K562 (cell line): ENCODE measurements at regions not wholly inside any gene's neighbourhood (a gene's known extent, or its start where the extent isn't known, plus 50 kb on each side); places are given as distances from the start of the nearest gene placed in this dataset.

Source experiments
- ATAC-seq: fragments of 200-7000 bp; cut with Tn5 transposase; 3 replicates; pipeline ENCODE4 v1.9.1; 2020; ENCODE audit warnings: moderate library complexity
- BruUV-seq: library from RNA; stranded (reverse); fragments of 400-500 nt; replicated peaks from 2 replicates; lab custom pipeline; 2021; lab: Mats Ljungman, UMichigan
- CTCF ChIA-PET: fragments of 300-600 bp; formaldehyde crosslinking; extraction: SDS; loops from one replicate; lab custom pipeline; 2021; ENCODE audit warnings: low intra/inter-chr PET ratio; lab: Yijun Ruan, JAX
- POLR2A ChIA-PET: fragments of 300-600, 350-650 bp; sonication (Branson Sonifier 250); formaldehyde crosslinking; extraction: SDS; loops from one replicate; lab custom pipeline; 2021; ENCODE audit warnings: antibody characterized with exemption, inconsistent platforms; lab: Yijun Ruan, JAX
- DNase-seq, 4 experiments: peaks; one replicate each; pipeline versions ENCODE4 v3.0.0 to v3.0.0-alpha.2; 2011 to 2018; ENCODE audit warnings: low spot score in 3 of 4, mixed read lengths in 3 of 4; ENCODE audit errors: extremely low read depth in 1 of 4
- FAIRE-seq: peaks from 2 replicates; lab custom pipeline; 2011; peaks lifted over from hg19 to GRCh38; lab: Jason Lieb, UNC
- H2AFZ ChIP-seq: 2 replicates; pipeline ENCODE4 v1.6.0; 2011; ENCODE audit warnings: low read depth, low read length, control low read depth, inconsistent platforms
- H3K27ac ChIP-seq: fragments of 200-600 bp; 3 replicates; pipeline ENCODE4 v1.8.0; 2011; ENCODE audit warnings: low read depth, mild to moderate bottlenecking, control low read depth, inconsistent platforms, low read length, moderate library complexity, mixed read lengths; ENCODE audit errors: extremely low read depth
- H3K27me3 ChIP-seq, 2 experiments: fragments of 300-600 bp in 1 of 2; 2 replicates in 1 of 2; 3 replicates in 1 of 2; pipeline versions ENCODE4 v1.6.0 to v1.8.0; 2011; ENCODE audit warnings: inconsistent platforms in 2 of 2, low read length in 2 of 2, mild to moderate bottlenecking in 1 of 2, mixed read lengths in 1 of 2, moderate library complexity in 1 of 2; ENCODE audit not compliant: control insufficient read depth in 2 of 2, insufficient read depth in 2 of 2
- H3K36me3 ChIP-seq: fragments of 300-600 bp; 3 replicates; pipeline ENCODE4 v1.8.0; 2011; ENCODE audit warnings: mild to moderate bottlenecking, low read length, inconsistent platforms; ENCODE audit not compliant: control insufficient read depth, insufficient read depth
- H3K4me1 ChIP-seq, 2 experiments: fragments of 200-600 bp in 1 of 2; replicated peaks in 1 of 2; 2 replicates in 1 of 2; 3 replicates in 1 of 2; pipeline versions ENCODE4 v1.5.1 to v1.8.0; 2011; ENCODE audit warnings: inconsistent platforms in 2 of 2, low read length in 2 of 2, mild to moderate bottlenecking in 1 of 2, mixed read lengths in 1 of 2, moderate library complexity in 1 of 2; ENCODE audit not compliant: control insufficient read depth in 2 of 2, insufficient read depth in 2 of 2
- H3K4me2 ChIP-seq: 2 replicates; pipeline ENCODE4 v1.6.1; 2011; ENCODE audit warnings: low read length, control low read depth, inconsistent platforms, mixed read lengths; ENCODE audit not compliant: insufficient read depth
- H3K4me3 ChIP-seq: fragments of 200-600 bp; sonication (generic), shearing (Covaris generic); 2 replicates; pipeline ENCODE4 v1.5.1; 2016; ENCODE audit warnings: control low read depth, inconsistent platforms
- H3K79me2 ChIP-seq: fragments of 200-600 bp; 3 replicates; pipeline ENCODE4 v1.8.0; 2011; ENCODE audit warnings: low read length, inconsistent platforms; ENCODE audit not compliant: control insufficient read depth, insufficient read depth
- H3K9ac ChIP-seq, 2 experiments: 2 replicates each; pipeline versions ENCODE4 v1.6.0 to v1.6.1; 2011; ENCODE audit warnings: low read depth in 2 of 2, low read length in 2 of 2, control low read depth in 1 of 2, inconsistent platforms in 1 of 2, mild to moderate bottlenecking in 1 of 2, mixed read lengths in 1 of 2; ENCODE audit not compliant: insufficient read depth in 1 of 2
- H3K9me1 ChIP-seq: one replicate; pipeline ENCODE4 v1.6.0; 2011; ENCODE audit warnings: inconsistent platforms, mild to moderate bottlenecking, low read length, moderate library complexity; ENCODE audit not compliant: control insufficient read depth, insufficient read depth
- H3K9me3 ChIP-seq: replicated peaks from 2 replicates; pipeline ENCODE4 v1.5.1; 2011; ENCODE audit warnings: low read depth, low read length, inconsistent platforms; ENCODE audit not compliant: control insufficient read depth, insufficient read depth
- H4K20me1 ChIP-seq: replicated peaks from 2 replicates; pipeline ENCODE4 v1.6.1; 2011; ENCODE audit warnings: low read length, inconsistent platforms, mixed read lengths; ENCODE audit not compliant: control insufficient read depth, insufficient read depth
- CC2D1A ChIP-seq: fragments of 450-650 bp; IDR thresholded peaks from 2 replicates; pipeline ENCODE4 v1.6.1; 2017; ENCODE audit warnings: mild to moderate bottlenecking
- JUND ChIP-seq, 2 experiments: IDR thresholded peaks; 2 replicates in 1 of 2; 3 replicates in 1 of 2; pipeline ENCODE4 v1.6.1; 2011; ENCODE audit warnings: borderline replicate concordance in 2 of 2, low read depth in 2 of 2, low read length in 2 of 2, improper control_type of control experiment in 1 of 2, missing biosample characterization in 1 of 2, missing genetic modification characterization in 1 of 2, missing genetic modification reagents in 1 of 2
- KDM1A ChIP-seq, 2 experiments: fragments of 450-650 bp; IDR thresholded peaks; 2 replicates each; pipeline ENCODE4 v1.6.1; 2016; ENCODE audit warnings: mild to moderate bottlenecking in 2 of 2
- RFX7 ChIP-seq: fragments of 250-450 bp; sonication (Bioruptor Pico); IDR thresholded peaks from 2 replicates; pipeline ENCODE4 v1.5.1; 2021; ENCODE audit warnings: mild to moderate bottlenecking
- SPI1 ChIP-seq: IDR thresholded peaks from 2 replicates; pipeline ENCODE4 v1.6.1; 2011; ENCODE audit warnings: low read depth, low read length, control low read depth, borderline replicate concordance
- STAG1 ChIP-seq: sonication (generic); formaldehyde crosslinking; IDR thresholded peaks from 2 replicates; pipeline ENCODE4 v1.5.0; 2020; ENCODE audit warnings: missing genetic modification reagents, borderline replicate concordance
- YY1 ChIP-seq, 3 experiments: IDR thresholded peaks; 2 replicates each; pipeline ENCODE4 v1.6.1; 2011; ENCODE audit warnings: low read length in 2 of 3, mild to moderate bottlenecking in 2 of 3, moderate library complexity in 2 of 3, borderline replicate concordance in 1 of 3, control low read depth in 1 of 3, low read depth in 1 of 3; ENCODE audit not compliant: insufficient read depth in 3 of 3, insufficient replicate concordance in 2 of 3, control insufficient read depth in 1 of 3, insufficient read length in 1 of 3; ENCODE audit errors: extremely low read depth in 1 of 3
- WGBS: fragments of 100-300 bp; shearing (Covaris generic); methylation state at CpG from one replicate; pipeline ENCODE4 v1.1.6; 2016; ENCODE audit warnings: low coverage, mixed read lengths; ENCODE audit not compliant: insufficient coverage; ENCODE audit errors: missing lambda C conversion rate; 5-methylcytosine and 5-hydroxymethylcytosine counted together
- in situ Hi-C: fragments of 300-500 bp; cut with MboI; formaldehyde crosslinking; loops from 4 replicates; pipeline ENCODE4 v1.15.0; 2018; ENCODE audit warnings: inconsistent platforms, mixed read lengths
- intact Hi-C: fragments of 100-400 bp; cut with micrococcal nuclease; formaldehyde crosslinking; loops from 2 replicates; pipeline ENCODE4 v1.14.2; 2022
- TF ChIP-seq, protein P1 (sequence below): fragments of 450-650 bp; IDR thresholded peaks from 2 replicates; pipeline ENCODE4 v1.6.1; 2018; ENCODE audit not compliant: partially characterized antibody

DNA sequence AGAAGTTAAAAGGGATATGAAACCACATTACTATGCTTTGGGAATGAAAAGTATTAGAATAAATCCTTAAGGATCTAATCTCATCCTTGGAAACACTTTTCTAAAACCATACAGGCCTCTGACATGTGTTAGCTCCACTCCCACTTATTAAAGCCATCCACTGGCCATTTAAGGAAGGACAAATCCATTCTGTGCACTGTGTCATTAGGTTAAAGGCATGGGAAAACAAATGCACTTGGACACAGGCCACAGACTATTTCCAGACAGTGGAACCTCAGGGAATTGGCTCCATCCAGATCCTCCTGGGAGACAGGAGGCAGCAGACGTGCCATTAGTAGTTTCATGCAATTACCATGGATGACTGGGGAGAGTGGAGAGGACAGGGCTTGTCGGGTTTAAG lies 454.9 kb downstream of the ENC1 start:
- Histone ChIP-seq H3K27ac (no peak overlapping the region), H3K9me1 (no peaks in the 10 kb centered on the region), H3K27me3 (peaks cover 0 to 18% of the 10 kb centered on the region in 2 experiments; a peak in 3 of 5 replicates), H3K9ac (no peak overlapping the region), H3K79me2 (no peaks in the 10 kb centered on the region), H3K4me3 (no peak overlapping the region), H3K4me2 (no peak overlapping the region), H3K36me3 (no peaks in the 10 kb centered on the region), H3K4me1 (no peaks in the 10 kb centered on the region), H3K9me3 (no peaks in the 10 kb centered on the region), H2AFZ (no peak overlapping the region), H4K20me1 (no peaks in the 10 kb centered on the region)
- in situ Hi-C loops, result no loop called here
- intact Hi-C loops, result no loop called here
- TF ChIP-seq STAG1 (CRISPR knock-in tag) (no peak), CC2D1A (no peak), SPI1 (no peak), JUND (IDR thresholded peaks at IDR 0.05; ENCODE audit: borderline replicate concordance, low read depth, low read length) (no peak), JUND (tag; IDR thresholded peaks at IDR 0.05; ENCODE audit: borderline replicate concordance, low read depth, low read length) (no peak), RFX7 (no peak), YY1 (IDR thresholded peaks at IDR 0.05; ENCODE audit: borderline replicate concordance in 1 of 3, control insufficient read depth in 1 of 3, extremely low read depth in 1 of 3, insufficient read depth in 3 of 3, insufficient read length in 1 of 3, insufficient replicate concordance in 2 of 3, low read depth in 1 of 3, low read length in 2 of 3) (no peak), KDM1A (IDR thresholded peaks at IDR 0.05) (no peak)
- TF ChIP-seq, protein P1, sequence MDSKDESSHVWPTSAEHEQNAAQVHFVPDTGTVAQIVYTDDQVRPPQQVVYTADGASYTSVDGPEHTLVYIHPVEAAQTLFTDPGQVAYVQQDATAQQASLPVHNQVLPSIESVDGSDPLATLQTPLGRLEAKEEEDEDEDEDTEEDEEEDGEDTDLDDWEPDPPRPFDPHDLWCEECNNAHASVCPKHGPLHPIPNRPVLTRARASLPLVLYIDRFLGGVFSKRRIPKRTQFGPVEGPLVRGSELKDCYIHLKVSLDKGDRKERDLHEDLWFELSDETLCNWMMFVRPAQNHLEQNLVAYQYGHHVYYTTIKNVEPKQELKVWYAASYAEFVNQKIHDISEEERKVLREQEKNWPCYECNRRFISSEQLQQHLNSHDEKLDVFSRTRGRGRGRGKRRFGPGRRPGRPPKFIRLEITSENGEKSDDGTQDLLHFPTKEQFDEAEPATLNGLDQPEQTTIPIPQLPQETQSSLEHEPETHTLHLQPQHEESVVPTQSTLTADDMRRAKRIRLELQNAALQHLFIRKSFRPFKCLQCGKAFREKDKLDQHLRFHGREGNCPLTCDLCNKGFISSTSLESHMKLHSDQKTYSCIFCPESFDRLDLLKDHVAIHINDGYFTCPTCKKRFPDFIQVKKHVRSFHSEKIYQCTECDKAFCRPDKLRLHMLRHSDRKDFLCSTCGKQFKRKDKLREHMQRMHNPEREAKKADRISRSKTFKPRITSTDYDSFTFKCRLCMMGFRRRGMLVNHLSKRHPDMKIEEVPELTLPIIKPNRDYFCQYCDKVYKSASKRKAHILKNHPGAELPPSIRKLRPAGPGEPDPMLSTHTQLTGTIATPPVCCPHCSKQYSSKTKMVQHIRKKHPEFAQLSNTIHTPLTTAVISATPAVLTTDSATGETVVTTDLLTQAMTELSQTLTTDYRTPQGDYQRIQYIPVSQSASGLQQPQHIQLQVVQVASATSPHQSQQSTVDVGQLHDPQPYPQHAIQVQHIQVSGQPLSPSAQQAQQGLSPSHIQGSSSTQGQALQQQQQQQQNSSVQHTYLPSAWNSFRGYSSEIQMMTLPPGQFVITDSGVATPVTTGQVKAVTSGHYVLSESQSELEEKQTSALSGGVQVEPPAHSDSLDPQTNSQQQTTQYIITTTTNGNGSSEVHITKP, result no peak
- ChIA-PET POLR2A (no interaction called here), CTCF (no interaction called here)
- FAIRE-seq (no peak), ATAC-seq (no peak), DNase-seq (no peak)
- WGBS, result 0% methylated on average over 2 of the region's 2 CpGs
- no TSS peak for BruUV-seq
